ENCODE measurements at regions not wholly inside any gene's neighbourhood (a gene's known extent, or its start where the extent isn't known, plus 50 kb on each side); places are given as distances from the start of the nearest gene placed in this dataset.

GRCh38 chr3:64316971-64317370, 91.7 kb upstream of the PRICKLE2 start:
- TF ChIP-seq YY1 (IDR thresholded peaks at IDR 0.05; ENCODE audit: low read depth) (no peak), FOXM1 (IDR thresholded peaks at IDR 0.05; ENCODE audit: borderline replicate concordance, low read depth) (no peak), EP300 (IDR thresholded peaks at IDR 0.05; ENCODE audit: borderline replicate concordance) (no peak), RAD21 (IDR thresholded peaks at IDR 0.05; ENCODE audit: low read depth) (no peak), MAX (IDR thresholded peaks at IDR 0.05) (no peak), NFIC (IDR thresholded peaks at IDR 0.05) (no peak), TCF12 (IDR thresholded peaks at IDR 0.05; ENCODE audit: low read depth) (no peak), TAF1 (IDR thresholded peaks at IDR 0.05; ENCODE audit: low read depth) (no peak), USF1 (IDR thresholded peaks at IDR 0.05) (no peak), TEAD4 (IDR thresholded peaks at IDR 0.05) (no peak), REST (IDR thresholded peaks at IDR 0.05; ENCODE audit: low read depth) (no peak), EGR1 (IDR thresholded peaks at IDR 0.05) (no peak), CEBPB (IDR thresholded peaks at IDR 0.05) (no peak), ZBTB7A (IDR thresholded peaks at IDR 0.05; ENCODE audit: low read depth) (no peak), CREB1 (IDR thresholded peaks at IDR 0.05; ENCODE audit: low read depth) (no peak)

GRCh38 chr3:64311424-64312061, 86.3 kb upstream of the PRICKLE2 start:
- TF ChIP-seq CEBPB (IDR thresholded peaks at IDR 0.05) (no peak), REST (IDR thresholded peaks at IDR 0.05; ENCODE audit: low read depth) (no peak), USF1 (IDR thresholded peaks at IDR 0.05) (no peak), FOXM1 (IDR thresholded peaks at IDR 0.05; ENCODE audit: borderline replicate concordance, low read depth) (no peak), RAD21 (IDR thresholded peaks at IDR 0.05; ENCODE audit: low read depth) (no peak), MAX (IDR thresholded peaks at IDR 0.05) (no peak), EGR1 (IDR thresholded peaks at IDR 0.05) (no peak), TCF12 (IDR thresholded peaks at IDR 0.05; ENCODE audit: low read depth) (no peak), NFIC (IDR thresholded peaks at IDR 0.05) (no peak), ZBTB7A (IDR thresholded peaks at IDR 0.05; ENCODE audit: low read depth) (no peak), EP300 (IDR thresholded peaks at IDR 0.05; ENCODE audit: borderline replicate concordance) (no peak), YY1 (IDR thresholded peaks at IDR 0.05; ENCODE audit: low read depth) (no peak), TEAD4 (IDR thresholded peaks at IDR 0.05) (no peak), CREB1 (IDR thresholded peaks at IDR 0.05; ENCODE audit: low read depth) (no peak), TAF1 (IDR thresholded peaks at IDR 0.05; ENCODE audit: low read depth) (no peak)

GRCh38 chr3:64308931-64309330, 83.7 kb upstream of the PRICKLE2 start:
- TF ChIP-seq FOXM1 (IDR thresholded peaks at IDR 0.05; ENCODE audit: borderline replicate concordance, low read depth), result no peak
- no peak for TF ChIP-seq RAD21 (IDR thresholded peaks at IDR 0.05; ENCODE audit: low read depth)
- TF ChIP-seq YY1 (IDR thresholded peaks at IDR 0.05; ENCODE audit: low read depth), result no peak
- no peak for TF ChIP-seq USF1 (IDR thresholded peaks at IDR 0.05)
- no peak for TF ChIP-seq CEBPB (IDR thresholded peaks at IDR 0.05)
- no peak for TF ChIP-seq MAX (IDR thresholded peaks at IDR 0.05)
- no peak for TF ChIP-seq EP300 (IDR thresholded peaks at IDR 0.05; ENCODE audit: borderline replicate concordance)
- no peak for TF ChIP-seq REST (IDR thresholded peaks at IDR 0.05; ENCODE audit: low read depth)
- TF ChIP-seq EGR1 (IDR thresholded peaks at IDR 0.05), result no peak
- TF ChIP-seq TEAD4 (IDR thresholded peaks at IDR 0.05), result no peak
- no peak for TF ChIP-seq TCF12 (IDR thresholded peaks at IDR 0.05; ENCODE audit: low read depth)
- no peak for TF ChIP-seq CREB1 (IDR thresholded peaks at IDR 0.05; ENCODE audit: low read depth)
- no peak for TF ChIP-seq ZBTB7A (IDR thresholded peaks at IDR 0.05; ENCODE audit: low read depth)
- TF ChIP-seq TAF1 (IDR thresholded peaks at IDR 0.05; ENCODE audit: low read depth), result no peak

All from Ishikawa (cell line).